ENCODE measurements at regions not wholly inside any gene's neighbourhood (a gene's known extent, or its start where the extent isn't known, plus 50 kb on each side); places are given as distances from the start of the nearest gene placed in this dataset.
A peak's percentile ranks its signal among the peaks of the same experiment; 100 is the strongest.

DNA sequence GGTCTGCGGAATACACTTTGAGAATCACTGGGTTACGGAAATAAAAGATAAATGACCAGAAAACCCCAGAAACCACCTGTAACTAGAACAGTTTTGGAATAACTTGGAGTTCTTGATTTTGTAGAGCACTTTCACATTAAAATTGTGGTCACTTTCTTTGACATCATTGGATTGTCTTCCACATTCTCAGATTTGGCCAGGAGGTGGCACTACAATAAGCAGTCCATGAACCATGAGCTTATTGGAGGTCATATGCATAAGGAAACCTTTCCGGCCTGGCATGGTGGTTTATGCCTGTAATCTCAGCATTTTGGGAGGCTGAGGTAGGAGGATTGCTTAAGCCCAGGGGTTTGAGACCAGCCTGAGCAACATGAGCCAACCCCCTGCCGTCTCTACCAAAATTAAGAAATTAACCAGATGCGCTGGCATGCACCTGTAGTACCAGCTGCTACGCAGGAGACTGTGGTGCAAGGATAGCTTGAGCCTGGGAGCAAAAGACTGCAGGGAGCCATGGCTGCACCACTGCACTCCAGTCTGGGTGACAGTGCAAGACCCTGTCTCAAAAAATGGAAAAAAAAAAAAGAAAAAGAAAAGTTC, 107.7 kb upstream of the CAND1 start:
- DNase-seq = peak; percentile 18 to 19

DNA sequence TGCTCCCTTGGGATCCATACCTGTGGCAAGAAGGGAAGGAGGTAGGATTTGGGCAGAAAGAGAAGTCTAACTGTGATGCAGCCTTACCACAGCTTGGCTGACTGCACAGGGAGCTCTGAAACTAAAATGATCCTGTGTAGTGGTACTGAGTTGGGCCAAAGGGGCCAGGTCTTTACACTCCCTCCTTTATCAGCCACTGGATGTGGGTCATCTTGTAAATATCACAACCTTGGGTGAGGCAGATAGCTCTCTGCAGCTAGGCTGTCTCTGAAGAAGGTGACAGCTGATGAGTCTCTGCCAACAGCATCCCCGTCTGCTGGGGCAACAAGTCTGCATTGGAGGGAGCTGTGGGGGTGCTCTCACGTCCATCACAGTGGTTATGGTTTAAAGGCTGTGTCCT, 95.9 kb upstream of the CAND1 start:
- DNase-seq = no peak

DNA sequence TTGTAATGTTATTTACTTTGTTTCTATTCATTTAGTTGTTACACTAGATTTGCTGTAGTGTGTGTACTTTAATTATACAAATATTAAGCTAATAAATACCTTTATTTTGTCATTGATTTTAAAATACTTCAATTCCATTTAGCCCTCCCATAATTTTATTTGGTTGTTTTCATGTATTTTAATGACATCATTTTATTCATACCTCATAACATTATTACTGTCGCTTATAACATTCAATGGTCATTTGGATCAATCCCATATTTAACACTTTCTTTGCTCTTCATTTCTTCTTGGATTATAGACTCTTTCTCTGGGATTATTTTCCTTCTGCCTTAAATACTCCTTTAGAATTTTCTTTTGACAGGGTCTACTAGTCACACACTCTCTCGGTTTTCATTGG, 86.6 kb upstream of the CAND1 start:
- no peak for DNase-seq

DNA sequence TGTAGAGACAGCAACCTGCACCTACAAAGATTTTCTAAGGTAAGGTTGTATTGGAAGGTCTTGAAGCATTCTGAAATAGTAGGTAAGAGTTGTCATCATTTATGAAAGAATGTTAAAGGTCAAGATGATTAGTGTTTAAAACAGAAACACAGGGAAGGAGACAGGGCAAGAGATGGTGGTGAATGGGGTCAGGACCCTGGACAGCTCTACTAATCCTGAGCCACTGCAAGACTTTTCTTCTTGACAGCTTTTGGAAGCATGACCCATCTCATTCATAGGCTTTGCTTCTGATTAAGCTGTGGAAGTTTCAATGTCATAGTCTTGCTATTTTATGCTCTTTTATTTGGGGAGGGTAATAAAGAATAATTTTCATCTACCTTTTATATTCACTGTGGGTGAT, 75.5 kb upstream of the CAND1 start:
- peak in 1 of 2 experiments; percentile 2 for DNase-seq

DNA sequence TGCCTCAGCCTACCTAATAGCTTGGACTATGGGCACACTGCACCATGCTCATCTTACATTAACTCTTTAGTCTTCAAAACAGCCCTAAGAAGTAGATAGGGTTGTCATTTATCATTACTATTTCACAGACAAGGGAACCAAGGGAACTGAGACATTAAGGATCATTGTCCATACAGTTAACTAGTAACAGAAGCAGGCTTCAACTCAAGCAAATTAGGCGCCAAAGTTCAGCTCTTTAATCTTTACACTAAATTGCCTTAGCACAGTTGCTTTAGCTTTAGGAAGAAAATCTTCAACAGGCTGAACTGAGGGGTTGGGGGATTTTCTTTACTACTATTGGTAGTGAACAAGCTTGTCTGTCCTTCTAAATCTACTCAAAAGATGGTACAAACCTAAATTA, 68.8 kb upstream of the CAND1 start:
- DNase-seq = no peak

DNA sequence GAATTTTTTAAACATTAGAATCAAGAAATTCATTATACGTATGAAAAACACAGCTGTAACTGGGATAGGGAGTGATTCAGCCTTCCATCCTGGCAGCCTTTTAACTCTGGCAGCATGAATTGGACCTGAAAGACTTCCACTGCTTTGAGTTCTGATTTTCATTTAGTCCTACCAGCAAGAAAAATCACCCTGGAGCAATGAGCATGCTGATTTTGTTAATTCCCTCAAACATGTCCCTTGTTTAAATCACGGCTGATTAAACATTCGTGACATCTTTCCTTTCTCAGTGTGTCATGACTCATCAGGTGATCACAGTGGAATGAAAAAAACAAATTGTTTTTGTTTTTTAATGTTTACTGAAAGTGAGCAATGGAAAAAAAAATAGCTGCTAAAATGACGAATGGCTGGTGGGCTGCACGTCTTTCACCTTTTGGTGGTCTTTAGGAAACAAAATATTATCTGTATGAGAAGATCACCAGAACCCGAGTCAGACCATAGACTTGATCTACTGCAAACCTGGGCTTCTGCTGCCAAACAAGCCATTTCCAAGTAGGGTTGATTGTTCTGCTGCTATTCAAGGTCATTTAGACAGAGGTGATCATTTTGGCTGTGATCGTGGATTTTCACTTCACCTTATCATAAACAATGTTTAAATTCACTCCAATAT, 67.0 kb upstream of the CAND1 start:
- DNase-seq = no peak

DNA sequence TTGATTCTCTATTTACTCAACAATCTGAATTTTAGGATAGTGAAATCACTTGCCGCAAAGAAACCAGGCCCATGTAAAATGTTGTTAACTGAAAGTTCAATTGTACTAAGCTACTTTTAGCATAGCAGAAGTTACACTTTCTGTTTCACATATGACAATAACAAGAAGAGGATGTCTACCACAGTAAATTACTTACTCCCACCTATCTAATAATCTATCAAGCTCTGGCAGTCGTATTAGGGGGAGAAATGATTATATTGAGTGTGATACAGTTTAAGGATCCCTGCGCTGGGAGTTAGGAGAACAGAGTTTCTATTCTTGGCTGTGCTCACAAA, 66.5 kb upstream of the CAND1 start:
- no peak for DNase-seq

DNA sequence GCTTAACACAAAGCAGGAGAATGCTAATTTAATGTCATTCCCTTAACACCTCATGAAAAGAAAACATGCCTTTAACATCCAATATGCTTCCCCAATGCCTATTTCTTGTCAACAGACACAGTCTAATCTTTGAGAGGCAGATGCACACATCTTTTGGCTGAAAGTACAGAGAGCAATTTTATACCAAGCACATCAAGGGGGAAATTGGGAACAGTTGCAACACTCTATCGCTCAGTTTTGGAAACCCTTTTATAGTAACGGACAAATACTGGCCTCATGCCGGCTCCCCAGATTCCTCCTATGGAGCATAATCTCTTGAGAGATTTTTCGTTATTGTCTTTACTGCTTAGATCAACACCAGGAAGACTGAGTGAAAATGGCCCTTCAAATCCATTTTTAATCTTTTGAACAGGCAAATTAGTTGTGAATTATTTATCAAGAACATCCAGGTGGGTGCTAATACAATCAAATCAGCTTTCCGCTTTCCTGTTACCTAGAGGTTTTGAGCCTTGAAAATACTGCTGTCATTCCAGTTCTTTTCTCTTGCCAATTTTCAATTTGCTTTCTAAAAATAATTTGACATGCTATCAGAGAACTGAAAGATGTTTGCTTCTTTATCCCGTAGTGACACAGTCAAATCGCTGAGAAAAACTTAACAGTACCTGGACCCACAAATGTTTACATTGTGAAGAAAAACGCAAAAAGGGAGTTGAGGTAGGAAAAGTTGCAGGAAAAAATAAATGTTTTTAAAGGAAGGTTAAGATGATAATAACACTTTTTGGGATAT, 60.7 kb upstream of the CAND1 start:
- DNase-seq = no peak

DNA sequence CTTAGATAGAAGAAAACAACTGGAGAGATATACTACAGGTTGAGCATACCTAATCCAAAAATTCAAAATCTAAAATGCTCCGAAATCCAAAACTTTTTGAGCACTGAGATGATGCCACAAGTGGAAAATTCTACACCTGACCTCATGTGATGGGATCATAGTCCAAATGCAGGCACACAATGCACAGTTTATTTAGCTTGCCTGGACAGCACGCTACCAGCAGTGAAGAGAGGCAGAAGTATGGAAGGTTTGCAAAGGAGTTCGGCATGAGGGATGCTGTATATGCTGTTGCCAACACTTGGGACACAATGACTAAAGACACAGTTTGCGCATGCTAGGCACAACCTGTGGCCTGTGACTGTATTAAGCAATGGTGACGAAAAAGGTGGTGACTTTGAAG, 58.1 kb upstream of the CAND1 start:
- no peak for DNase-seq

DNA sequence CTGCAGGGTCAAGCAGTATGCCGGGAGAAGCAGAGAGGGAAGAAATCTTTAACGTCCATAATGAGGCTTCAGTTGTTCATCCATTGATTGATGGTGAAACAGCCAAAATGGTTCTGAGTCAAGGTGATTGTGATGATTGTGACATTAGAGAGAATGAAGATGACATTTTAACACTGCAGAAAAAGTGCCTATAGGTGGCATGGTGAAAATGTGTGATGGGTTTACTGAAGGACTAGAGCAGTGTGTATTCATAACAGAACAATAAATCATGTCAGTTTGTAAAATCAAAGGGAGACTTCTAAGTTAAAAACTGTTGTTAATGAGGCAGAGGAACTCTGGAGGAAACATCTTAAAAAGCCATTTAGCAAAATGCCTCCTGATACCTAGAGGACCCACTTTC, 57.7 kb upstream of the CAND1 start:
- DNase-seq = no peak

DNA sequence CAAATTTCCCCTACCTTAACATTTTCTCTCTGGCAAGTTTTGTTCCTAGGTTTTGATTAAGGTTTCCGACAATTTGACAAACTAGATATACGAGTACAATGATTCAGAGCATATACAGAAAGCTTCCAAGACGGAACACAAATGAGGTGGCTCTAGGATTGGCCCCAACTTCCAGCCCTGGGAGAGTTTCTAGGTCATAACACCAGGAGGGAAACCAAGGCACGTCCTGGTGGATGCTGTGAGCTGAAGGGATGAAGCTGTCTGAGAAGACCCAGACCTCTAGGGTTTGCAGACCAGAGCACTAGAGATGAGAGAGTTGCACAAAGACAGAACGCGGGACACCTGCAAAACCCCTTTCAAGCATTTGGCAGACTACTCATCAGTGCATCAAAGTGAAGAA, 51.5 kb upstream of the CAND1 start:
- DNase-seq = no peak

Measured in stimulated activated CD4-positive, alpha-beta T cell treated with anti-CD3 and anti-CD28 coated beads, Interleukin-4, amount 100 ng/mL, for 4 hours (primary cell).